ENCODE measurements at regions not wholly inside any gene's neighbourhood (a gene's known extent, or its start where the extent isn't known, plus 50 kb on each side); places are given as distances from the start of the nearest gene placed in this dataset.

DNA sequence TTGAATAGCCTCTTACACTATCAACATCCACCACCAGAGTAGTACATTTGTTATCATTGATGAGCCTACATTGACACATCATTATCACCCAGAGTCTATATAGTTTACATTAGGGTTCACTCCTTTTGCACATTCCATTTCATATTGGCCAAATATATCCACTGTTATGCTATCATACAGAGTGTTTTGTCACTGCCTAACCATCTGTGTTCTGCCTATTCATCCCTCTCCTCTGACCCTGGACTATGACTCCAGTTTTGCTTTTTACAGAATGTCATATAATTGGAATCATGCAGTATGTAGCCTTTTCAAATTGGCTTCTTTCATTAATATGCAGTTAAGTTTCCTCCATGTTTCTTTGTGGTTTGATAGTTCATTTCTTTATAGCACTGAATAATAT, 904.7 kb downstream of the TLE1 start:
- no peak overlapping the region for H3K27ac ChIP-seq (ENCODE audit: control insufficient read depth, insufficient read depth)
- no peak for FAIRE-seq
- intact Hi-C loops (cut with micrococcal nuclease; ENCODE audit: unreplicated experiment) = no loop called here

More for the DNA sequence above, 904.7 kb downstream of the TLE1 start:
- CTCF ChIA-PET = no interaction called here
- SMC1A ChIA-PET (ENCODE audit: uncharacterized antibody, unreplicated experiment) = no interaction called here
- in situ Hi-C loops (cut with MboI) = no loop called here
- no peak overlapping the region for H2AFZ ChIP-seq (ENCODE audit: control insufficient read depth, low read depth, low read length)
- H3K36me3 ChIP-seq (ENCODE audit: control insufficient read depth in 2 of 2, insufficient read depth in 2 of 2, low read length in 1 of 2) = no peaks in the 10 kb centered on the region
- no peaks in the 10 kb centered on the region for H3K9me3 ChIP-seq (replicated peaks; ENCODE audit: control insufficient read depth, insufficient read depth, low read length)
- no TSS peak for BruUV-seq (replicated peaks)
- RAD21 ChIA-PET (ENCODE audit: unreplicated experiment) = no interaction called here
- H3K4me2 ChIP-seq (ENCODE audit: control insufficient read depth, insufficient read depth) = no peak overlapping the region
- DNase-seq (ENCODE audit: low read depth, low spot score) (no peak), ATAC-seq (no peak)
- no peak overlapping the region for H3K4me3 ChIP-seq
- no peak overlapping the region for H3K9ac ChIP-seq (ENCODE audit: control insufficient read depth, insufficient read depth, low read length)
- no peaks in the 10 kb centered on the region for H4K20me1 ChIP-seq (ENCODE audit: control insufficient read depth, insufficient read depth)
- no peaks in the 10 kb centered on the region for H3K79me2 ChIP-seq (ENCODE audit: control insufficient read depth, insufficient read depth, low read length)
- H3K27me3 ChIP-seq (replicated peaks in 1 of 2; ENCODE audit: control insufficient read depth in 2 of 2, insufficient read depth in 2 of 2, low read length in 1 of 2) = no peaks in the 10 kb centered on the region
- no peaks in the 10 kb centered on the region for H3K4me1 ChIP-seq (ENCODE audit: control insufficient read depth, insufficient read depth, low read length)
- no peak for TF ChIP-seq ASH2L (IDR thresholded peaks at IDR 0.05; ENCODE audit: borderline replicate concordance, low read depth)
- TF ChIP-seq SRF (IDR thresholded peaks at IDR 0.05; ENCODE audit: low read depth in 2 of 2, low read length in 2 of 2) = no peak
- TF ChIP-seq PML (IDR thresholded peaks at IDR 0.05; ENCODE audit: low read length) = no peak
- no peak for TF ChIP-seq JUNB (IDR thresholded peaks at IDR 0.05)
- TF ChIP-seq WRNIP1 (IDR thresholded peaks at IDR 0.05; ENCODE audit: borderline replicate concordance, low read depth, low read length) = no peak
- TF ChIP-seq, protein P1, sequence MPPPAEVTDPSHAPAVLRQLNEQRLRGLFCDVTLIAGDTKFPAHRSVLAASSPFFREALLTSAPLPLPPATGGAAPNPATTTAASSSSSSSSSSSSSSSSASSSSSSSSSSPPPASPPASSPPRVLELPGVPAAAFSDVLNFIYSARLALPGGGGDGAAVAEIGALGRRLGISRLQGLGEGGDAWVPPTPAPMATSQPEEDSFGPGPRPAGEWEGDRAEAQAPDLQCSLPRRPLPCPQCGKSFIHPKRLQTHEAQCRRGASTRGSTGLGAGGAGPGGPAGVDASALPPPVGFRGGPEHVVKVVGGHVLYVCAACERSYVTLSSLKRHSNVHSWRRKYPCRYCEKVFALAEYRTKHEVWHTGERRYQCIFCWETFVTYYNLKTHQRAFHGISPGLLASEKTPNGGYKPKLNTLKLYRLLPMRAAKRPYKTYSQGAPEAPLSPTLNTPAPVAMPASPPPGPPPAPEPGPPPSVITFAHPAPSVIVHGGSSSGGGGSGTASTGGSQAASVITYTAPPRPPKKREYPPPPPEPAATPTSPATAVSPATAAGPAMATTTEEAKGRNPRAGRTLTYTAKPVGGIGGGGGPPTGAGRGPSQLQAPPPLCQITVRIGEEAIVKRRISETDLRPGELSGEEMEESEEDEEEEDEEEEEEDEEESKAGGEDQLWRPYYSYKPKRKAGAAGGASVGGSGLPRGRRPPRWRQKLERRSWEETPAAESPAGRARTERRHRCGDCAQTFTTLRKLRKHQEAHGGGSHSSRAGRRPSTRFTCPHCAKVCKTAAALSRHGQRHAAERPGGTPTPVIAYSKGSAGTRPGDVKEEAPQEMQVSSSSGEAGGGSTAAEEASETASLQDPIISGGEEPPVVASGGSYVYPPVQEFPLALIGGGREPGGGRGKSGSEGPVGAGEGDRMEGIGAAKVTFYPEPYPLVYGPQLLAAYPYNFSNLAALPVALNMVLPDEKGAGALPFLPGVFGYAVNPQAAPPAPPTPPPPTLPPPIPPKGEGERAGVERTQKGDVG (CRISPR knock-in tag; IDR thresholded peaks at IDR 0.05) = no peak
- no peak for TF ChIP-seq KLF5 (IDR thresholded peaks at IDR 0.05; ENCODE audit: partially characterized antibody)
- no peak for TF ChIP-seq IKZF1 (conservative IDR thresholded peaks at IDR 0.05)
- no peak for TF ChIP-seq ATF7 (IDR thresholded peaks at IDR 0.05; ENCODE audit: low read depth)
- no peak for TF ChIP-seq BCL11A (IDR thresholded peaks at IDR 0.05; ENCODE audit: low read depth, low read length)
- TF ChIP-seq CEBPB (IDR thresholded peaks at IDR 0.05; ENCODE audit: borderline replicate concordance in 1 of 2, low read depth in 2 of 2, low read length in 2 of 2) = no peak
- TF ChIP-seq, protein P2, sequence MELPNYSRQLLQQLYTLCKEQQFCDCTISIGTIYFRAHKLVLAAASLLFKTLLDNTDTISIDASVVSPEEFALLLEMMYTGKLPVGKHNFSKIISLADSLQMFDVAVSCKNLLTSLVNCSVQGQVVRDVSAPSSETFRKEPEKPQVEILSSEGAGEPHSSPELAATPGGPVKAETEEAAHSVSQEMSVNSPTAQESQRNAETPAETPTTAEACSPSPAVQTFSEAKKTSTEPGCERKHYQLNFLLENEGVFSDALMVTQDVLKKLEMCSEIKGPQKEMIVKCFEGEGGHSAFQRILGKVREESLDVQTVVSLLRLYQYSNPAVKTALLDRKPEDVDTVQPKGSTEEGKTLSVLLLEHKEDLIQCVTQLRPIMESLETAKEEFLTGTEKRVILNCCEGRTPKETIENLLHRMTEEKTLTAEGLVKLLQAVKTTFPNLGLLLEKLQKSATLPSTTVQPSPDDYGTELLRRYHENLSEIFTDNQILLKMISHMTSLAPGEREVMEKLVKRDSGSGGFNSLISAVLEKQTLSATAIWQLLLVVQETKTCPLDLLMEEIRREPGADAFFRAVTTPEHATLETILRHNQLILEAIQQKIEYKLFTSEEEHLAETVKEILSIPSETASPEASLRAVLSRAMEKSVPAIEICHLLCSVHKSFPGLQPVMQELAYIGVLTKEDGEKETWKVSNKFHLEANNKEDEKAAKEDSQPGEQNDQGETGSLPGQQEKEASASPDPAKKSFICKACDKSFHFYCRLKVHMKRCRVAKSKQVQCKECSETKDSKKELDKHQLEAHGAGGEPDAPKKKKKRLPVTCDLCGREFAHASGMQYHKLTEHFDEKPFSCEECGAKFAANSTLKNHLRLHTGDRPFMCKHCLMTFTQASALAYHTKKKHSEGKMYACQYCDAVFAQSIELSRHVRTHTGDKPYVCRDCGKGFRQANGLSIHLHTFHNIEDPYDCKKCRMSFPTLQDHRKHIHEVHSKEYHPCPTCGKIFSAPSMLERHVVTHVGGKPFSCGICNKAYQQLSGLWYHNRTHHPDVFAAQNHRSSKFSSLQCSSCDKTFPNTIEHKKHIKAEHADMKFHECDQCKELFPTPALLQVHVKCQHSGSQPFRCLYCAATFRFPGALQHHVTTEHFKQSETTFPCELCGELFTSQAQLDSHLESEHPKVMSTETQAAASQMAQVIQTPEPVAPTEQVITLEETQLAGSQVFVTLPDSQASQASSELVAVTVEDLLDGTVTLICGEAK (IDR thresholded peaks at IDR 0.05; ENCODE audit: borderline replicate concordance) = no peak
- POLR2A ChIA-PET = no interaction called here

All from GM12878 (cell line).